NCI-H2081 treated with DMSO at 0.1 percent for 48 hours (cell line): ENCODE measurements at regions not wholly inside any gene's neighbourhood (a gene's known extent, or its start where the extent isn't known, plus 50 kb on each side); places are given as distances from the start of the nearest gene placed in this dataset.
"Not testable (repeated sequence)": the region's sequence is repeated elsewhere in the genome, so short reads cannot be mapped to it uniquely, and the experiment has no call there.

Source experiments
- DNase-seq: peaks from one replicate; lab custom pipeline; 2025; lab: John Stamatoyannopoulos, UW

- DNase-seq = no peak
These were observed 192.8 kb upstream of the ROBO1 start for GRCh38 chr3:79960594-79960993.

- no peak for DNase-seq
These were observed 189.3 kb upstream of the ROBO1 start for GRCh38 chr3:79957066-79957465.

- DNase-seq = no peak
These were observed 187.0 kb upstream of the ROBO1 start for GRCh38 chr3:79954756-79955155.

GRCh38 chr3:79953591-79954101, 185.8 kb upstream of the ROBO1 start:
- DNase-seq = no peak

GRCh38 chr3:79951426-79951825, 183.6 kb upstream of the ROBO1 start:
- DNase-seq = not testable (repeated sequence)

- no peak for DNase-seq
These were observed 180.2 kb upstream of the ROBO1 start for GRCh38 chr3:79947957-79948356.

- no peak for DNase-seq
These were observed 179.7 kb upstream of the ROBO1 start for GRCh38 chr3:79947469-79947868.

- DNase-seq = no peak
These were observed 169.8 kb upstream of the ROBO1 start for GRCh38 chr3:79937567-79937966.

- no peak for DNase-seq
These were observed 162.4 kb upstream of the ROBO1 start for GRCh38 chr3:79930196-79930595.

GRCh38 chr3:79928687-79929408, 161.1 kb upstream of the ROBO1 start:
- no peak for DNase-seq

- DNase-seq = no peak
These were observed 158.7 kb upstream of the ROBO1 start for GRCh38 chr3:79926522-79926921.

- DNase-seq = no peak
These were observed 154.8 kb upstream of the ROBO1 start for GRCh38 chr3:79922633-79923032.

- no peak for DNase-seq
These were observed 149.8 kb upstream of the ROBO1 start for GRCh38 chr3:79917561-79917960.

GRCh38 chr3:79910337-79910736, 142.5 kb upstream of the ROBO1 start:
- no peak for DNase-seq

GRCh38 chr3:79906106-79906505, 138.3 kb upstream of the ROBO1 start:
- DNase-seq = no peak

GRCh38 chr3:79902151-79902550, 134.4 kb upstream of the ROBO1 start:
- DNase-seq = no peak

GRCh38 chr3:79898907-79899306, 131.1 kb upstream of the ROBO1 start:
- no peak for DNase-seq

GRCh38 chr3:79896086-79896485, 128.3 kb upstream of the ROBO1 start:
- DNase-seq = no peak

- DNase-seq = no peak
These were observed 119.4 kb upstream of the ROBO1 start for GRCh38 chr3:79887213-79887612.

GRCh38 chr3:79886204-79886603, 118.4 kb upstream of the ROBO1 start:
- DNase-seq = no peak

GRCh38 chr3:79885407-79885806, 117.6 kb upstream of the ROBO1 start:
- no peak for DNase-seq

GRCh38 chr3:79884354-79884753, 116.6 kb upstream of the ROBO1 start:
- DNase-seq = no peak

- no peak for DNase-seq
These were observed 113.6 kb upstream of the ROBO1 start for GRCh38 chr3:79881431-79881830.

GRCh38 chr3:79878708-79879107, 110.9 kb upstream of the ROBO1 start:
- no peak for DNase-seq
